Left renal cortex interstitium (tissue), 4 donors: ENCODE measurements at regions not wholly inside any gene's neighbourhood (a gene's known extent, or its start where the extent isn't known, plus 50 kb on each side); places are given as distances from the start of the nearest gene placed in this dataset.
"Not testable (repeated sequence)": the region's sequence is repeated elsewhere in the genome, so short reads cannot be mapped to it uniquely, and the experiment has no call there.

Experiments used
- DNase-seq, 4 donors: peaks; one replicate each; pipeline ENCODE4 v3.0.0-alpha.2; 2013; ENCODE audit warnings: low read depth in 4 of 4, low spot score in 2 of 4, missing footprints in 1 of 4

DNA sequence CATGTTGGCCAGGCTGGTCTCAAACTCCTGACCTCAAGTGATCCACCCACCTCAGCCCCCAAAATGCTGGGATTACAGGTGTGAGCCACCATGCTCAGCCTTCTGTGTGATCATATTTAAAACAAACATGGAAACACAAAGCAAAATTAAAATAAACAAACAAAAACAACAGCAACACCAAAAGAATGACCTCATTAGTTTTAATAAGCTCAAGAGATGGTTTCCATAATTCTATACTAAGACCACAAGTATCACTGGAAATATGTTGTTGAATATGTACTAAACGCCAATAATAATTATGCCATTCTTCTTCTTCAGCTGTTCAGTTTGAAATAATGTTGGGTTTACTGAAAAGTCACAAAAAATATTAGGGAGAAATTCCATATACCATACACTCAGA, 526.4 kb downstream of the LRRIQ3 start:
- DNase-seq, result no peak

DNA sequence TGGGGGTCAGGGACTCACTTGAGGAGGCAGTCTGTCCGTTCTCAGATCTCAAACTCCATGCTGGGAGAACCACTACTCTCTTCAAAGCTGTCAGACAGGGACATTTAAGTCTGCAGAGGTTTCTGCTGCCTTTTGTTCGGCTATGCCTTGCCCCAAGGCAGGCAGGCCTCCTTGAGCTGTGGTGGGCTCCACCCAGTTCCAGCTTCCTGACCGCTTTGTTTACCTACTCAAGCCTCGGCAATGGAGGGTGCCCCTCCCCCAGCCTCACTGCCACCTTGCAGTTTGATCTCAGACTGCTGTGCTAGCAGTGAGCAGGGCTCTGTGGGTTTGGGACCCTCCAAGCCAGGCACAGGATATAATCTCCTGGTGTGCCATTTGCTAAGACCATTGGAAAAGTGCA, 530.0 kb downstream of the LRRIQ3 start:
- not testable (repeated sequence) for DNase-seq

DNA sequence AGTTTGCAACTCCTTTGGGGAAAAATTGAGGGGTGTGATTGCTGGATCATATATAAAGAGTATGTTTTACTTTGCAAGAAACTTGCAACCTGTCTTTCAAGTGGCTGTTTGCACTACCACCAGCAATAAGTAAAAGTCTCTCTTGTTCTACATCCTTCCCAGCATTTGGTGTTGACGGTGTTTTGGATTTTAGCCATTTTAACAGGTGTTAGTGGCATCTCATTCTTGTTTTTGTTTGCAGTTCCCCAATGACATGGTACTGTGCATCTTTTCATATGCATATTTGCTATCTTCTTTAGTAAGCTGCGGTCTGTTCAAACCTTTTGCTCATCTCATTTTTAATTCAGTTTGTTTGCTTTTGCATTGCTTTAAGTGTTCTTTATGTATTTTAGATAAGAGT, 535.5 kb downstream of the LRRIQ3 start:
- no peak for DNase-seq

DNA sequence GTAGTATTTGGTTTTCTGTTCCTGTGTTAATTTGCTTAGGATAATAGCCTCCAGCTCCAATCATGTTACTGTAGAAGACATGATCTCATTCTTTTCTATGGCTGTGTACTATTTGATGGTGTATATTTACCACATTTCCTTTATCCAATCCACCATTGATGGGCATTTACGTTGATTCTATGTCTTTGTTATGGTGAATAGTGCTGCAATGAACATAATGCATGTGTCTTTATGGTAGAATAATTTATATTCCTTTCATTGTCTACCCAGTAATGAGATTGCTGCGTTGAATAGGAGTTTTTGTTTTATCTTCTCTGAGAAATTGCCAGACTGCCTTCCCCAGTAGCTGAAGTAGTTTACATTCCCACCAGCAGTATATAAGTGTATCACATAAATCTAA, 538.8 kb downstream of the LRRIQ3 start:
- no peak for DNase-seq

DNA sequence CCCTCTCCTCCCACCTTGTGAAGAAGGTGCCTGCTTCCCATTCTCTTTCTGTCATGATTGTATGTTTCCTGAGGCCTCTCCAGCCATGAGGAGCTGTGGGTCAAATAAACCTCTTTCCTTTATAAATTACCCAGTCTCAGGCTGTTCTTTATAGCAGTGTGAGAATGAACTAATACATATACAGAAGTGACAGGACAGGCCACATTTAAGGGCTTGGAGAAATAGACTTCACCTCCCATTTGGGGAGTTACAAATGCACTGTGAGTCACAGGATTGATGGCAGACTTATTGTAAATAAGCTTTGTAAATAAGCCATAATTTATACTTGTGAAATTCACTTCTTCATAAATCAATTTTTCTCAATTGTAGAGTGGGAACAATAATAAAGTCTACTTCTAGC, 543.3 kb downstream of the LRRIQ3 start:
- DNase-seq, result no peak

DNA sequence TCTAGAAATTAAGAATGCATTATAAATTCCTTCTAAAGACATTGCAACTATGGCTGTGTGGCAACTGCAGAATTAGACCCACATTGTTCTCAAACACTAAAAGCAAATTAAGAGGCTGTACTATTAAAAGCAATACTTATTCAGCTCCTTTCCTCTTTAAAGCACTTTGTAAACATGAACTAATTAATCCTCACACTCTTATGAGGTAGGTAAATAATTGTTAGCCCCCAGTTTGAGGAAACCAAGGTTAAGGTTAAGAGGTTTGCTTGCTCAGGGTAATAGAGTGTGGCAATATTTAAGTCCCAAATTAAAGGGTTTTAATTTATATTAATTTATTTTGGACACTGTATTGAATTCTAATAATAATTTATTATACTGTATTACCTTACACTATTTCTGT, 553.8 kb downstream of the LRRIQ3 start:
- no peak for DNase-seq

DNA sequence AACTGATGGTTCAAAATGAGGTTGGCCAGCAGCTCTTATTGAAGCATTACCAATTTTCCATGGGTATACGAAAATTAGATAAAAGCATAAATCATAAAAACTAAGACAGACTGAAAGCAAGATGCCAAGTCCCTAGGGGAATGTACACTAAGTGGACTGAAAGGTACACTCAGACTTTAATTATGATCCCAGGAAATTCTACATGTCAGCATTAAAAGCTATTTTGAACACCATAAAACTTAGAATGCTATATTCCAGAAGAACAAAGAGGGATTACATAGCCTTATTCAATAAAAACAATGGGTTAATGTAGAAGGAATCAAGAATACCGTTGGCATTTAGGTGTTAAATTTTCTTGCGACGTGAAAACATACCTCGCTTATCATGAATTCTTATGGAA, 558.5 kb downstream of the LRRIQ3 start:
- no peak for DNase-seq

DNA sequence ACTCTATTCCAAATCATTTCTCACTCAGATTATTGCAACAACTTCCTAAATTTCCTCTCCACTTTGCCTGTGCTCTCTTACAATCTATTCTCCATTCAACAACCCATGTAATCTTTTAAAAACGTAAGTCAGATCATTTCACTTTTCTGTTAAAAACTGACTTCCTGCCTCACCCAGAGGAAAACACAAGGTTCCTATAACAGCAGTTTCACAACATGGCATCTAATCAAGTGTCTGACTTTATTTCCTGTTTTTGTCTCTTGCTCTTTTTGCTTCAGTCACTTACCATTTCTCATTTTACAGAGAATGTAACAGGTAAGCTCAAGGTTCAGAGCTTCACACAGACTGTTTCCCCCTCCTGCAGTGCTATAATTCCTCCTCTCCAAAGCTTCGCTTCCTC, 560.7 kb downstream of the LRRIQ3 start:
- DNase-seq, result no peak

DNA sequence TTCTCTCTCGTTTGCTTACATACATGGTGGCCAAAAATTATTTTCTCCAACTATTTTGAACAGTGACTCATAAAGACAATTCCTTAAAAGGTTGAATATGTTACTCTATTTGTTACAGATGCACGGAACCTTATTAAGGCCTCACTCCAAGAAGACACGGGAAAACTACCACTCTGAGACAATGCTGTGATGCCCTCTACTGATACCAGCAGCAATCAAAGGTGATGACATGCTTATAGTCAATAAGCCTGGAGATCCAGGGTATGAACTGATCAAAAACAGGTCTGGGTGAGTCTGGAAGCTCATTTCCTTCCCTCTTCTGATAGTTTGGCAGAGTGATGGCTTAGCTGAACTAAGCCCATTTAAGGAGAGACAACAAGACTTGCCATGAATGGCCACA, 563.0 kb downstream of the LRRIQ3 start:
- DNase-seq, result no peak

DNA sequence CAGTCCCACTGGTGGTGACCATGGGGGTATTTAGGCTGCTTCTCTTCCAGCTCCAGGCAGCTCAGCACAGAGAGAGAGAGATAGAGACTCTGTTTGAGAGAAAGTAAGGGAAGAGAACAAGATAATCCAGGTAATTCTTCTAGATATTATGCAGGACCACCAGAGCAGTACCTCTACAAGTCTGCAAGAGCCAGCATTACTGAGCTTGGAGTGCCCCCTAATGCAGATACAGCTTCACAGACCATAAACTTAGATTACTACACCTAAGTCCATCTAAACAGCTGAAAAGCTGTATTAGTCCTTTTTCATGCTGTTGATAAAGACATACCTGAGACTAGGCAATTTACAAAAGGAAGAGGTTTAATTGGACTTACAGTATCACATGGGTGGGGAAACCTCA, 570.3 kb downstream of the LRRIQ3 start:
- DNase-seq, result no peak

DNA sequence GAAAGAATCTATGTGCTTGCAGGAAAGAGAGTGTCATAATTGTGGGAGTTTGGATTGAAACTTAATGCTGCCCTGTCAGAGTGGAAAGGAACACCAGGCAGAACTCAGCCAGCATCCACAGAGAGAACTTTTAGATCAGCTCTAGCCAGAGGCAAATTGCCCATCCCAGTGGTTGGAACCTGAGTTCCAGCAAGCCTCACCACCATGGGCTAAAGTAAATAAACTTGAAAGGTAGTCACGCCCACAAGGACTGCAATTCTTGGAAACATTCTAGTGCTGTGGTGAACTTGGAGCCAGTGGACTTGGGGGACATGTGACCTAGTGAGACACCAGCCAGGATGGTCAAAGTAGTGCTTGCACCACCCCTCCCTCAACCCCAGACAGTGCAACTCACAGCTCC, 571.6 kb downstream of the LRRIQ3 start:
- no peak for DNase-seq

DNA sequence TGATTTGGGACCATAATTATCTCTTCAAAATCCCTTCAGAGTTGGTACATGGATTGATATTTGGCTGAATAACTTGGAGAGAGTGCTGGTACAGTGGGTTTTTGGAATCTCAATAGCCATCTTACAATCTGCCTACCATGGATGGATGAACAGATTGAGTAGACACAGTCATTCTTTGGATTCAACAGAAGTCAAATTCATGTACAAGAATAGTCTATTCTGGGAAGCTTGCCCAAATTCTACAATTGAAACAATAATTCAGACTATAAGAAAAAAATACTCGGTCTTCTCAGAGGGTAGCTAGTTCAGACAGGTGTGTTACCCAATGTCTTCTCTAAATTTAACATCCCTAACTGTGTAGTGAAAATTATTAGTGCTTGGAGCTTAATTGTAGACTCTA, 574.0 kb downstream of the LRRIQ3 start:
- DNase-seq, result no peak

DNA sequence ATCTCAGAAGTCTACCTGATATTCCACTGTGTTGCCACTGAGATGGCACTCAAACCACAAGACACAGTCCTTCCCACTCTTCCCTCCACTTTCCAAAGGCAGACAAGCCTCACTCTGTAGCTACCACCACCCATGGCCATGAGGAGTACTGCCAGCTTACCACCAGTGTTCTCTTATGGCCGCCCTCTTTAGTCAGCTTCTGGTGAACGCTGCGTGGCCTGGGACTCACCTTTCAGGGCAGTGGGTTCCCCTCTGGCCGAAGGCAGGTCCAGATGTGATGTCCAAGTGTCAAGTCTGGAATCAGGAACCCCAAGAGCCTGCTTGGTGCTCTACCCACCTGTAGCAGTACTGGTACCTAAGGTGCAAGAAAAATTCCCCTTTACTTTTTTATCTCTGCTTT, 580.8 kb downstream of the LRRIQ3 start:
- DNase-seq, result no peak

DNA sequence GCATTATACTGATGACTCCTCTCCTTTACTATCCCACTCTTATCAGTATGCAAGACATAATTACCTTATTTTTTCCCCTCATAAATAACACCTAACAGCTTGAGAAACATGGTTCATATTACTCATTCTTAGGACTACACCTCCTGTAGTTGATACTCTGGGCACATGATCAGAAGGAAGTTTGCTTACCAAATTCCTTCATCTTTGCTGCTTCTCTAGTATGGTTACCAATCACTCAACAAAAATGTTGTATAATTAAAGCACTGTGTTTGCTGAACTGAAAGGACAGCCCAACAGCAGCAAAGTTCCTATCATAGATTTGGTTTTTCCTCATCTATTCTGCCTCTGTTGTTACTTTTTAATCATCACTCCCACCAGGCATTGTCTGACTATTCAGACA, 586.3 kb downstream of the LRRIQ3 start:
- no peak for DNase-seq

DNA sequence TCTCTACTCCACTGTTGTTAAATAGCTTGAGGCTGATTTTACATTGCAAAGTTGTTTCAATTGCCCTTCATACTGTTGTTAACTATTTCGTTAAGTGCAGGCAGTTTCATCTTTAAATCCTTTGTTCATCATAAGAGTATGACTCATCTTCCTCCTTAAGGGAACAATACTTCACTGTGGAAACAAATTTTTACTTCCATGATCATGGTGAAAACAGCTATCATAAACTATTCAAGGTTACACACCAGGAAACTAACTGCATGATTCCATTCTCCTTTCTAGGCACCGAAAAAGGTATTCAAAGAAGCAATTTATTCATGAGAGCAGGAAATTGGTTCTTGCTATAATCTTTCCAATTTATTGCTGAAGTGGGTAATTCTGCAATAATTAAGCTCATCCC, 593.2 kb downstream of the LRRIQ3 start:
- no peak for DNase-seq

DNA sequence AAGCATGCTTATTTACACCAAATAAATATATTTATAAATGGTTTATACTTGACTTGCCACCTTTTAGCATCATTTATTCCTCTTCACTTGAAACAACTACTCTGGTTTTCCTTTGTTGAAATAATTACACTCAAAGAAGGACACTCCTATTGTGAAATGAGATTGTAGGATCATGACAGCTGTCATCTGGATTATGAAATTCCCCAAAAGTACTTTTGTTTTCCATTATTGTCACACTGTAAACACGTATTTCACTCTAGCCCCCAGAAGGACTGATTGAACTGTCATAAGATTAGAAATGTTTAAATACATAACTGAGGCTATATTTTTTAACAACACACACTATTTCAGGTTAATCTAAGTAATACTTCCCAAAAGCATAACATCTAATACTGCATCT, 593.8 kb downstream of the LRRIQ3 start:
- DNase-seq, result no peak

DNA sequence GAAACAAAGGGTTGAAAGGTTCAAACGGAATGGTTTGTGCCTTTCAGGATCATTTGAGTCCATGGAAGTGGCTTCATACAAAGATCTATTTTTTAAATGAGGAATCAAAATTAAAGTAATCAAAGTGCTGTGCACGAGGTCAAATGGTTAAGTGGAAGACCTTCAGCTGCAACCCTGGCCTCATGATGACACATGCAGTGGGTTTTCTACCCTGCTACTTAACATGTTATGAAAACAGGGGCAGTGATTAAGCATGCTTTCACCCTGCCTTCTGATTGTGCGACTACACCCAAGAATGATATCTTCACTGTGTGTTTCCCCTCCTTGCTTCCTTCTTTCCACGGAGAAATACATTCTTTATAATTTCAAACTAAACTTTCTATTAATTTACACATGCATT, 604.2 kb downstream of the LRRIQ3 start:
- no peak for DNase-seq

DNA sequence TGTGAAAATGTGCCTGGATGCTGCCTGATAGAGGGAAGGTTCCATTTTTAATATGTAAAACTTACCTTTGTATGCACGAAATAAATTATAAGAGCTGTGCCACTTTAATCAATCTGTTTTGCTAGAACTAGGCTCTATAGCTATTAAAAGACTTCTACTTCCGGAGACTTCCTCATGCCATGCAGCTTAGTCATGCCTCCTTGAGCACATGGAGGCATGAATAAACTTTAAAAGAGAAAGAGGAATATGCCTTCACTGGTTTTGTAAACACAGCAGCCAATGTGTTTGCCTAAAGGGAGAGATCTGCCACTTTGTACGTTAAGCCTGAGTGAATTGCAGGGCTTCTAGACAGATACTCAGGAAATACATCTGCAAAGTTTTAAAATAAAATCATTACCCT, 604.6 kb downstream of the LRRIQ3 start:
- DNase-seq, result peak in 1 of 4 donors; percentile 8

DNA sequence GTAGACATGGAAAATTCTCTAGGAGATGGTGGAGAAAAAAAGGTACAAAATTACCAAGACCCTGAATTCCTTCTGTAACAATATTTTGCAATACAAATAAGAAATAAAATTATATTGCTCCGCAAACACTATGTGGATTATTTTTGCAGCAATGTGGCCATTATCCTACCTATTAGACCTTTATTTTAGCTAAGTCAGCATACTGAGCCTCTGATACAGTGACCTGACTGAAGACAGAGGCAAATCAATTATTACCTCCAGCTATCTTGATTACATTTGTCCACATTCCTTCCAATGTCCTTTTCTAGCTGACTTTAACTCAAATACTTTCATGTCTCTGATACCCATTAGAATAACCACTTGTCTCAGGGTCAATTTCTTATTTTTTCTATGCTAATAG, 610.9 kb downstream of the LRRIQ3 start:
- DNase-seq, result no peak

DNA sequence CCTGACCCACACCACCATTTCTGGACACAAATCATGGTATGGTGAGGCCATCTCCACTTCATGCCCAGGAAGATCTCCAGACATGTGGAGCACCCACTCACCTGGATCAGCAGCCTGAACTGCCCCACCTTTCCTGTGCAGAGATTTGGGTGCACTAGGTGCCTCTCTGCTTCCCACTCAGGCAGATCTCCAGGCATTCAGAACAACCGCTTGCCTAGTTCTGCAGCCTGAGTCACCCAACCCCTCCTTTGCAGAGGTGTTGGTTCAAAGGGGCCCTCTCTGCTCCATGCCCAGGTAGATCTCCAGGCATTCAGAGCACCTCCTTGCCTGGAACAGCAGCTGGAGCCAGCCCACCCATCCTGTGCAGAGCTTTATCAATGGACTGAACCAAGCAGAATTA, 620.8 kb downstream of the LRRIQ3 start:
- DNase-seq, result no peak

DNA sequence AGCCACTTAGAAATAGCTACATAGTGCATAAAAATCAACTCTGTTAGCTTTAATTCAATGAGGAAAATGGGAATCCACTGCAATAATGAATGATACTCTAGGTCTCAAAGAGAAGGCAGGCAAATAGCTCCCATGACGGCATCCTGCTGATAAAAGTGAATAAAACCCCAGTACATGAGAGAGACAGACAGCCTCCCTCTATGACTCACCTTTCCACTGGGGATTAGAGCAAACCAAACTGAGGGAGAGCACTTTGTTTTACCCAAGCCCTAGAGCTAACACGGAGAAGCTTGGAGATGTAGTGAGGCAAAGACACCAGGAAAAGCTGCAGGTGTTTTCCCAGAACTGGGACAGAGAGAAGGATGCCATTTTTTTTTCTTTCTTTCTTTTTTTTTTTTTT, 621.9 kb downstream of the LRRIQ3 start:
- DNase-seq, result no peak

DNA sequence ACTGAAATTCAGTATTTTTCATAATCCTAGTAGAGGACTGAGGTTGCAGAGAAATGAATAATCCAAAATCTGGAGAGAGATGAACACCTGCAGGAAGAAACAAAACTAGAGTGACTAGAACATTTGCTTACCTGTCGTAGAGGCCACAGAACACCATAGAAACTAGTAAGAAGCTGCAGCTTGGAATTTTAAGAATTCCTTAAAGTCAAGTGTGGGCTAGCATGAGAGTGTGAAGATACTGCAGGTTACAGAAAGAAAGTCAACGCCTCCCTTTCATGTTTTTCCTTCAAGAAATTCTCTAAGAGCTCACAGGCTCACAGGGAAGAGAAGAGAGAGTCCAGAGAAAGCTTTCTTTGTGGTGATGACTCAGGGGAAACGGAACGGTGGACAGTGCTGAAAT, 633.7 kb downstream of the LRRIQ3 start:
- DNase-seq, result no peak

DNA sequence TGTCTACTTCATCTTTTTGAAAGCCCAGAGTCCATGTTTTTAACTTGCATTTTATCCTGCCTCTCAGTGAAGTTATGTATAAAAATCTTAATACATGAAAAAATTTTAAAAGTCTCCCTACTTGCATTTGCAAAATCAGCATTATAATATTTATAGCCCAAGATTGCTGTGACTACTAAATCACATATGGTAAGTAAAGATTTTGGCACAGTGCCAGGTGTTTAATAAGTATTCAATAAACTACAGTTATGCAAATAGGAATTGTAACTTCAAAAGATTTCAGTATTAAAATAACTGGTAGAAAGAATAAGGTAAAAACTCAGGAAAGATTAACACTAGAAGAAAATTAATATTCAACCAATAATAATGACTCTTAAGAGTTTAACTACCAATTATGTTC, 641.7 kb downstream of the LRRIQ3 start:
- DNase-seq, result no peak

DNA sequence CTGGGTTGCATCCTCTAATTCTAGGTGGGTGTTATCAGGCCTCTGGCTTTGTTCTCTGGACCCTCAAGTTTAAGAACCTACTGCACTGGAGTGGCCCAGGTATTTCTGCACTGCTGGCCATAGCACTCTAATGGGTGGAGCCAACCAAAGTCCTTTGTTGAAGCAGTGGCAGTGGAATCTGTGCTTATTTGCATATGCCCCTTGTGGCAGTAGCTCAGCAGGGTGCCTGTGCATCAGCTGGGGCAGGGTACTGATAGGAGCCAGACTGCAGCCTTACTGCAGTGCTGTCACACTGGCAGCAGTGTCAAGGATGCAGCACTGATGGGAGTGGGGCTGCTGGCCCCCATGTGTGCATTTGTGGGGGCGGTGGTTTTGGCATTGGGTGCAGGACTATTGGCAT, 660.6 kb downstream of the LRRIQ3 start:
- DNase-seq, result no peak
